Mesodermal cell (in vitro differentiated cells): ENCODE measurements at regions not wholly inside any gene's neighbourhood (a gene's known extent, or its start where the extent isn't known, plus 50 kb on each side); places are given as distances from the start of the nearest gene placed in this dataset.

Experiments
- H3K27ac ChIP-seq: 2 replicates; pipeline ENCODE4 v1.7.0; 2013; ENCODE audit warnings: mild to moderate bottlenecking, low read depth, low read length, moderate library complexity; ENCODE audit not compliant: severe bottlenecking
- H3K36me3 ChIP-seq: 2 replicates; pipeline ENCODE4 v1.7.1; 2013; ENCODE audit warnings: mild to moderate bottlenecking, low read length, moderate library complexity; ENCODE audit not compliant: control insufficient read depth, insufficient read depth
- H3K4me1 ChIP-seq: one replicate; pipeline ENCODE4 v1.7.1; 2013; ENCODE audit warnings: mild to moderate bottlenecking, low read length; ENCODE audit not compliant: insufficient read depth, control insufficient read depth, poor library complexity, severe bottlenecking
- H3K4me3 ChIP-seq: 2 replicates; pipeline ENCODE4 v1.7.0; 2013; ENCODE audit warnings: low read length, control low read depth, mild to moderate bottlenecking; ENCODE audit not compliant: insufficient read depth, poor library complexity, severe bottlenecking; ENCODE audit errors: extremely low read depth
- H3K9me3 ChIP-seq: 2 replicates; pipeline ENCODE4 v1.7.1; 2013; ENCODE audit warnings: mild to moderate bottlenecking, low read length, moderate library complexity; ENCODE audit not compliant: control insufficient read depth
- WGBS, 2 experiments: methylation state at CpG; one replicate each; pipeline ENCODE4 v1.1.5; 2013; ENCODE audit warnings: missing lambda C conversion rate in 2 of 2; ENCODE audit not compliant: insufficient coverage in 2 of 2; 5-methylcytosine and 5-hydroxymethylcytosine counted together

DNA sequence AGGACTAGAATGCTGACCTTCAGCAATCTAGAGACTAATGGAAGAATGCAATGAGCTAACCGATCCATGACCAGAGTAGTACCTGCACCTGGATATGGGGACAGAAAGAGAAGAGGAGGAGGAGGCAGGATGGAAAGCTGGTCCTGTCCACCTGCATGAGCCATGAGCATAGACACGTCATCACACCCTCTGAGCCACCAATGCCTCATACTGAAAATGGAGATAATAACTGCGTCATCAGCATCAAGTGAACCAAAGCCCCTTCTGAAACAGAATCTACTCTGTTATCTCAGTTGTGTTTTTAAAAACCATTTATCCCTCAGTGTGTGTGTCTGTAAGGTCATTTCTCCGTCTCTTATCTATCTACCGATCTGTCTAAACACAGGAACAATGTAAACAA, 327.0 kb downstream of the BCL11B start:
- peaks cover 11% of the 10 kb centered on the region for H3K4me1 ChIP-seq
- 86 to 92% methylated on average over 1 to 3 of the region's 5 CpGs for WGBS, 2 experiments

DNA sequence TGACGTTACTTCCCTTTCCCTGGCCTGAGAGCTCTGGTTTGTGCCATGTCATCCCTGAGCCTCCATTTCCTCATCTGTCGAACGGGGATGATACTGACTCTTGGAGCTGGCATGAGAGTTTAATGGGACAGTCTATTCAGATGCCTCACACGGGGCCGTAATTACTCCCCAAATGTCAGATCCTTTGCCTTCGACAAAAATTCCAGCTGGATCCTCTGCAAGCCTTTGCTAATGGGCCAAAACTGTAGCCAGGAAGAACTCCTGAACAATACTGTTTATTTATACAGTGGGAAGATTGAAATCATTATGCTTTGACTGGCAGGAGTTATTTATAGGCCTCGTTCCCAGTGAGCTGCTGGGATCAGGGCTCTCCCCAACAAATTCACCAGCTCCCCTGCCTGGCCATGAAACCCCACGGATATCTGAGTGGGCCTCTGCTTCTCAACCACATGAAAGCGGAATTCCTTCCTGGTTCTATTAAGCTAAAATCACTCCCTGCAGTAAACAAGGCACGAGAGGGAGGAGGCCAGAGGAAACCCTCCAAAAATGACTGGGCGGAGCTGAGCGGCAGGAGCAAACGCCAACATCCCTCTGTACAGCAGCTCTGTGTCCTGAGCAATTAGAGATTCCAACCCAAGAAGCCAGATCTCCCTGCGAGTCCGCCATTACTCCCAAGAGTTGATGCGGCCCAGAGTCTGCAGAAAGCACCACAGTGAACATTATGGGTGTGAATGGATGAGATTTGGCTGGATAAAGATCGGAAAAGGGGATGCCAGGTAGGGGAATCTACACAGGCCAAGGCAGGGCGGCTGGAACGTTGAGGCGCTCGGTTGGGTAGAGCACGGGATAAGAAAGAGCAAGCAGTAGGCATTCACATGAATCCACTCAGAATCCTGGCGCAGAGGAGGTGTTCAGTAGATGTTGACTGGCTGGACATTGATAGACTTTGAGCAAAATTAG, 326.1 kb downstream of the BCL11B start:
- Histone ChIP-seq H3K36me3 (no peaks in the 10 kb centered on the region), H3K27ac (no peak overlapping the region), H3K9me3 (no peaks in the 10 kb centered on the region), H3K4me3 (no peak overlapping the region), H3K4me1 (peaks cover 11% of the 10 kb centered on the region)
- WGBS, 2 experiments = 91 to 93% methylated on average over 13 to 22 of the region's 23 CpGs

More for the DNA sequence above, 327.0 kb downstream of the BCL11B start:
- Histone ChIP-seq H3K9me3 (no peaks in the 10 kb centered on the region), H3K4me3 (no peak overlapping the region), H3K27ac (no peak overlapping the region), H3K36me3 (no peaks in the 10 kb centered on the region)

DNA sequence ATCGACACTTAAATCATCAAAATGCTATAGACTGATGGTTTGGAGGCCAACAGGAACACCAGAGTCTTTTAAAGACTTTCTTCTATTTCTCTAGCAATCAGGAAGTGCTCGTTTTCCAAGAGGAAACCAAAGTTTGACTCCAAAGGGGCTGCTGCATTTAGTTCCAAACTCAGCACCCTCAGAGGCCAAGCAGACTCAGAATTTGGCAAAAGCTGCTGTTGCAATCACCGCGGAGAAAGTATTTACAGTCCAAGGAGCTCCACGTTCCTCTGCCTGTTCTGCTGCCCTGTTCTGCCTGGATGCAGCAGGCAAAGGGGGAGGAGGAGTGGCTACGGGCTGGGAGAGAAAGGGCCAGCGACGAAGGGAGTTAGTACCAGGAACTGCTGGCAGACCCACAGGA, 325.1 kb downstream of the BCL11B start:
- Histone ChIP-seq H3K27ac (no peak overlapping the region), H3K9me3 (no peaks in the 10 kb centered on the region), H3K36me3 (no peaks in the 10 kb centered on the region), H3K4me3 (no peak overlapping the region), H3K4me1 (peaks cover 11% of the 10 kb centered on the region)
- WGBS, 2 experiments = 61 to 67% methylated on average over 8 of the region's 8 CpGs

DNA sequence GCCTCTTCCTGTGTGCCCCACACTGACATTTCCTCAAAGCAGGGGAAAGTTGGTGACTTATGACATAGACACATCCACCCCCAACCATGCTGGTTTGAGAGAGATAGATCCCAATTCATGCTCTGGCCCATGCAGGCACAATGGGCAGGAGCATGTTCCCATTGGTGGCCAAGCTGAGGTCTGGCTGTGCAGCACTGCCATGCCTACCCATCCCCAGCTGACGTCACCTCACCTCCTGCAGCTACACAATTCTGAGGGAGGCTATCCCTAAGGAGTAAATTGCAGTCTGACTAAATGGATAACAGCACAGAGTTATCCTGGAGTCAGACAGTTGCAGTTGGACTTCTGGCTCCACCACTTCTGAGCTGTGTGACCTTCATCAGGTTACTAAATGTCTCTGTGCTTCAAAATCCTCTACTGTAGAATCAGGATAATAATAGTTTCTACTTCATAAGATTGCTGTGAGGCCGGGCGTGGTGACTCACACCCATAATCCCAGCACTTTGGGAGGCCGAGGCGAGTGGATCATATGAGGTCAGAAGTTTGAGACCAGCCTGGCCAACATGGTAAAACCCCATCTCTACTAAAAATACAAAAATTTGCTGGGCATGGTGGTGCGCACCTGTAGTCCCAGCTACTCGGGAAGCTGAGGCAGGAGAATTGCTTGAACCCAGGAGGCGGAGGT, 323.9 kb downstream of the BCL11B start:
- peaks cover 16% of the 10 kb centered on the region for H3K4me1 ChIP-seq
- WGBS, 2 experiments = 94 to 95% methylated on average over 3 to 4 of the region's 8 CpGs
- no peaks in the 10 kb centered on the region for H3K36me3 ChIP-seq
- H3K4me3 ChIP-seq = no peak overlapping the region
- no peaks in the 10 kb centered on the region for H3K9me3 ChIP-seq
- H3K27ac ChIP-seq = no peak overlapping the region

DNA sequence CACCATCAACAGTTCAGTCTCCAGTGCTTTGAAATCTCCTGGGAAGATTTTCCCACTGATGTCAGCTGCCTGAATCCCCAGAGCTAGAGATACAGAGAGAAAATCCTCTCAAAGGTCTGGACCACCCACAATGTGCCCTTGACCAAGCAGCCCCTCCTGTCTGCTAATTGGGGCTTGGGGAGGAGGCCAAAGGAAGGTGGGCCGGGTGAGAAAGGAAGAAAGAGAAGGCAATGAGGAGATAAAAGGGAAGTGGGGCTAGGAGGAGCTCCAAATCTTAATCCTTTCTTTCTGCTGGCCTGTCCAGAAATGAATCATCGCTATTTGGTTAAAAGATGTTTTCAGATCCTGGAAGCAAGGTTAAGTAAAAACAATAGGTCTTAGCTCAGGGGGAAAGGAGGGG, 322.9 kb downstream of the BCL11B start:
- Histone ChIP-seq H3K4me1 (peaks cover 16% of the 10 kb centered on the region), H3K9me3 (no peaks in the 10 kb centered on the region), H3K4me3 (no peak overlapping the region), H3K36me3 (no peaks in the 10 kb centered on the region), H3K27ac (no peak overlapping the region)
- 60 to 77% methylated on average over 1 to 2 of the region's 2 CpGs for WGBS, 2 experiments

DNA sequence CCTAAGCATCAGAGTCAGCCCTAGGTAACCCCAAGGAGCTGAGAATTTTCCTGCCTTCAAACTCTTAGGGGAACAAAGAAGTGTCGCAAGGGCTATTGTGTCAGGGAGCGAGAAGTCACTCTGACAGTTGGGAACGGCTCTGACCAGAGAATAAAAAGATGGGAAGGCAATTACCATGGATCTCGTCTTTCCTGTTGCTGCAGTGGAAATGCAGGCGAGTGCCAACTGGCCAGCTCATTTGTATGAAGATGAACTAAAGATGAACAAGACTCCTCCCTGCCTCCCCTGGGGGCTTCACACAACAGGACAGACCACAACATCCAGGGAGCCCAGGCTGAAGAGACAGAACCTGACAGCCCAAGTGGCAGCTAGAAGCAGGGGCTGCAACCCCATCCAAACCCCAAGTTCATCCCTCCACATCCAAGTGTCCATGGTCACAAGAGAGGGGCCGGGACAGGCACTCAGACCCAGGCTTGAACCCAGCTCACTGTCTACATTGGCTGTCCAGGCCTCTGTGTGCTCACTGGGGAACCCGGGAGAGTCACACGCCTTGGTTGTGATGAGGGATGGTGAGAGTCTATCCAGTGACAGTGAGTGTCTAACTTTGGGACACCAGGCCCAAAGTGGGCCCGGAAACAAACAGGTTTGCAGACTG, 322.4 kb downstream of the BCL11B start:
- no peaks in the 10 kb centered on the region for H3K9me3 ChIP-seq
- peaks cover 16% of the 10 kb centered on the region for H3K4me1 ChIP-seq
- 77 to 83% methylated on average over 6 to 8 of the region's 9 CpGs for WGBS, 2 experiments
- no peak overlapping the region for H3K27ac ChIP-seq
- H3K4me3 ChIP-seq = no peak overlapping the region
- no peaks in the 10 kb centered on the region for H3K36me3 ChIP-seq

DNA sequence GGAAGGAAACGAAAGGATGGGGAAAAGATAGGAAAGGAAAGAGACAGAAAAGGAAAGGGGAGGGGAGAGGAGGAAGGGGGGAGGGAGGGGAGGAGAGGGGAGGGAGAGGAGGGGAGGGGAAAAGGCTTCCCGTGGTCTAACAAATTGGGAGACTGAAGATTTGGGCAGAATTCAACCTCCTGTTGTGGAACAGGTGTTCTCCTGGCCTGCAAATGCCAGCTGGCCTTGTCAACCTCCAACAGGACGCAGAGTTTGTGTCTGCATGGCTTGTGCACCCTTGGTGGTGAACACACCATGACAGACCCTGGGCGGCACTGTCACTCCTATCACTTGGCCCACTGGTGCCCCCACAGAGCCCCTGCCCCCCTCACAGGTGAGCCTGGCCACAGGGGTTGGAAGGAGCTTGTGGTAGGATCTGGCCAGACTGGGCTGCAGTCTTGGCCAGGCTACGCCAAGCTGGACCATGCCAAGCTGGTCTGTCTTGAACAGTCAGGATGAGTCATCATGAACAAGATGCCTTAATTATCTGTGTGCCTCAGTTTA, 321.6 kb downstream of the BCL11B start:
- Histone ChIP-seq H3K9me3 (no peaks in the 10 kb centered on the region), H3K27ac (no peak overlapping the region), H3K4me3 (no peak overlapping the region), H3K4me1 (peaks cover 16% of the 10 kb centered on the region), H3K36me3 (no peaks in the 10 kb centered on the region)
- 72 to 80% methylated on average over 3 of the region's 5 CpGs for WGBS, 2 experiments

DNA sequence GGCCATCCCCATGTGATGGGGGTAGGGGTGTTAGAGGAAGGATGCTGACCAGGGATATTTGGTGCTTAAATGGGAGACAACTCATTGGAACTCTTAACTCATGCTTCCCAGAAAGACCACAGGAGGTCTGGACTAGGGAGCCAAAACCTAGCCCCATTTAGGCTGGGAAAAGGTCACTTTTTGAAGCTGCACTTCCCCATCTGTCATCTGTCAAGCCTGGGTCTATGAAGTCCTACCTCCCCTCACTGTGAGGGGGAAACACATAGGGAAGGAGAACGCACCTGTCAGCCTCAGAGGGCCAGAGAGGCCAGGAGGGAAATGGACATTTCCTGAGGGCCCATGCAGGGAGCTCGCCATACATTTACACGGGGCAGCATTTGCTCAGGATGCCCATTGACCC, 321.0 kb downstream of the BCL11B start:
- 90 to 94% methylated on average over 3 of the region's 3 CpGs for WGBS, 2 experiments
- H3K4me1 ChIP-seq = peaks cover 11% of the 10 kb centered on the region

DNA sequence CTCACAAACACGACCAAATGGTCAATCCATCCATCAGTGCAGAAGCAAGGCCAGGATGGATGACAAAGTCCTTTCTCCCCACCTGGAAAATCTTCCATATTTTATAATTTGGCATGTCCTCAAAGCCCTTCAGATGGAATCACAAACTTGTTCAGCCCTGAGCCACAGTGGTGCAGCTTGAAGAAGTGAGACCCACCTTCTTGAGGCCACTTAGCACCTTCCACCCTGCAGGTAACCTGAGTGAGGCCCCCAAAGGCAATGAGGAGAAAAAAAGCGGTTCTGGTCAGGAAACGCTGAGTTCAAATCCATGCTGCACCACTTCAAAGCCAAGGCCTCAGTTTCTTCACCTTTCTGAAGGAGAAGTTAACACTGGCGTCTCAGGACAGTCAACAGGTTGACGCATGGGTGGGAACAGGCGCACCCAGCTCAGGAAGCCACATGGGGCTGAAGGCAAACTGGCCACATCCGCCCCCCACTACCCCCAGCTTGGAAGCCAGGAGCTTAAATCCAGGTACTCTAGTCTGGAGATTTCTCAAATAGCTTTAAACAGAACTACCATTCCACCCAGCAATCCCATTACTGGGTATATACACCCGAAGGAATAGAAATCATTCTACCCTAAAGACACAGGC, 320.4 kb downstream of the BCL11B start:
- Histone ChIP-seq H3K27ac (no peak overlapping the region), H3K4me1 (peaks cover 10% of the 10 kb centered on the region), H3K4me3 (no peak overlapping the region), H3K9me3 (no peaks in the 10 kb centered on the region), H3K36me3 (no peaks in the 10 kb centered on the region)
- WGBS, 2 experiments = 94 to 98% methylated on average over 5 to 7 of the region's 8 CpGs

More for the DNA sequence above, 321.0 kb downstream of the BCL11B start:
- Histone ChIP-seq H3K27ac (no peak overlapping the region), H3K4me3 (no peak overlapping the region), H3K36me3 (no peaks in the 10 kb centered on the region), H3K9me3 (no peaks in the 10 kb centered on the region)
